Loucy (cell line): ENCODE measurements at regions not wholly inside any gene's neighbourhood (a gene's known extent, or its start where the extent isn't known, plus 50 kb on each side); places are given as distances from the start of the nearest gene placed in this dataset.

Source experiments
- H2AFZ ChIP-seq: fragments of 200-600 bp; sonication (generic); 2 replicates; pipeline ENCODE4 v1.6.0; 2016; ENCODE audit warnings: antibody characterized with exemption, mild to moderate bottlenecking, low read length, moderate library complexity
- H3F3A ChIP-seq: fragments of 200-600 bp; 2 replicates; pipeline ENCODE4 v1.6.0; 2016; ENCODE audit warnings: antibody characterized with exemption, low read depth, mild to moderate bottlenecking
- H3K27me3 ChIP-seq: fragments of 200-600 bp; sonication (generic); 2 replicates; pipeline ENCODE4 v1.6.1; 2014; ENCODE audit warnings: low read length, mild to moderate bottlenecking; ENCODE audit not compliant: insufficient read depth, poor library complexity, severe bottlenecking
- H3K36me3 ChIP-seq: fragments of 200-600 bp; sonication (generic); 2 replicates; pipeline ENCODE4 v1.6.1; 2016; ENCODE audit warnings: low read length; ENCODE audit not compliant: insufficient read depth
- H3K4me1 ChIP-seq: fragments of 200-600 bp; sonication (generic); 2 replicates; pipeline ENCODE4 v1.5.1; 2014; ENCODE audit warnings: low read length, mild to moderate bottlenecking; ENCODE audit not compliant: insufficient read depth, poor library complexity, severe bottlenecking
- H3K4me2 ChIP-seq: fragments of 200-600 bp; sonication (generic); 2 replicates; pipeline ENCODE4 v1.6.0; 2014; ENCODE audit warnings: antibody characterized with exemption, low read length, low read depth, mild to moderate bottlenecking; ENCODE audit not compliant: poor library complexity, severe bottlenecking
- H3K4me3 ChIP-seq: fragments of 200-600 bp; sonication (generic); 2 replicates; pipeline ENCODE4 v1.5.1; 2014; ENCODE audit warnings: low read length, mild to moderate bottlenecking, mixed read lengths; ENCODE audit not compliant: poor library complexity, severe bottlenecking
- H3K79me2 ChIP-seq: fragments of 200-600 bp; sonication (generic); 2 replicates; pipeline ENCODE4 v1.6.1; 2014; ENCODE audit warnings: low read length; ENCODE audit not compliant: insufficient read depth
- H3K9ac ChIP-seq: fragments of 200-600 bp; sonication (generic); 2 replicates; pipeline ENCODE4 v1.6.0; 2014; ENCODE audit warnings: mild to moderate bottlenecking, low read depth, low read length, moderate library complexity; ENCODE audit not compliant: poor library complexity, severe bottlenecking
- H3K9me2 ChIP-seq: fragments of 200-600 bp; sonication (generic); replicated peaks from 2 replicates; pipeline ENCODE4 v1.6.1; 2016; ENCODE audit warnings: low read depth, low read length, mixed read lengths
- H3K9me3 ChIP-seq: fragments of 200-600 bp; sonication (generic); 2 replicates; pipeline ENCODE4 v1.6.1; 2014; ENCODE audit warnings: mild to moderate bottlenecking, antibody characterized with exemption, low read length, low read depth; ENCODE audit not compliant: insufficient read depth
- H4K20me1 ChIP-seq: fragments of 200-600 bp; sonication (generic); 2 replicates; pipeline ENCODE4 v1.6.0; 2014; ENCODE audit warnings: antibody characterized with exemption, low read length, mild to moderate bottlenecking; ENCODE audit not compliant: insufficient read depth, poor library complexity, severe bottlenecking
- EZH2phosphoT487 ChIP-seq: fragments of 200-600 bp; IDR thresholded peaks from 2 replicates; pipeline ENCODE4 v1.6.1; 2018; ENCODE audit warnings: antibody characterized with exemption, mild to moderate bottlenecking, moderate library complexity, borderline replicate concordance
- TF ChIP-seq, protein P1 (sequence below): fragments of 200-600 bp; sonication (generic); conservative IDR thresholded peaks from 2 replicates; pipeline ENCODE4 v1.5.1; 2014; ENCODE audit warnings: mild to moderate bottlenecking, antibody characterized with exemption, low read length

DNA sequence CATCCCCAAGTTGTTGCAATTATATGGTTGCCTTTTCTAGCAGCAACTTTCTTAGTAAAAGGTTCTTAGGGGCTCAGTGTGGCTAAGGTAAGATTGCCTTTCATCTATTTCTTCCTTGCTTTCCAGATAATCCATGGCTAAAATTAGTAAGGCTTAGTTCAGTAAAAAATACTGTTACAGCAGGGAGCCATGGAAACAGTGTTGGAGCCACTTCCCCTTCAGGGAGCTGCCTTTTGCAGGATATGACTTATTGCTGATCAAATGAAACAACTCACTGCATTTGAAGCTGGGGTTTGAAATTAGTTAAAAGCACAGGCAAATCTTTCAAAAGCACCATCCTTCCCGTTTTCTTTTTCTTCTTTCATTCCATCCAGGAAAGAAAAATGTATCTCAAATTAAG, 184.3 kb downstream of the C11orf87 start:
- no peaks in the 10 kb centered on the region for H4K20me1 ChIP-seq
- no peaks in the 10 kb centered on the region for H3K27me3 ChIP-seq
- TF ChIP-seq, protein P1, sequence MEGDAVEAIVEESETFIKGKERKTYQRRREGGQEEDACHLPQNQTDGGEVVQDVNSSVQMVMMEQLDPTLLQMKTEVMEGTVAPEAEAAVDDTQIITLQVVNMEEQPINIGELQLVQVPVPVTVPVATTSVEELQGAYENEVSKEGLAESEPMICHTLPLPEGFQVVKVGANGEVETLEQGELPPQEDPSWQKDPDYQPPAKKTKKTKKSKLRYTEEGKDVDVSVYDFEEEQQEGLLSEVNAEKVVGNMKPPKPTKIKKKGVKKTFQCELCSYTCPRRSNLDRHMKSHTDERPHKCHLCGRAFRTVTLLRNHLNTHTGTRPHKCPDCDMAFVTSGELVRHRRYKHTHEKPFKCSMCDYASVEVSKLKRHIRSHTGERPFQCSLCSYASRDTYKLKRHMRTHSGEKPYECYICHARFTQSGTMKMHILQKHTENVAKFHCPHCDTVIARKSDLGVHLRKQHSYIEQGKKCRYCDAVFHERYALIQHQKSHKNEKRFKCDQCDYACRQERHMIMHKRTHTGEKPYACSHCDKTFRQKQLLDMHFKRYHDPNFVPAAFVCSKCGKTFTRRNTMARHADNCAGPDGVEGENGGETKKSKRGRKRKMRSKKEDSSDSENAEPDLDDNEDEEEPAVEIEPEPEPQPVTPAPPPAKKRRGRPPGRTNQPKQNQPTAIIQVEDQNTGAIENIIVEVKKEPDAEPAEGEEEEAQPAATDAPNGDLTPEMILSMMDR = no peak
- no peak for TF ChIP-seq EZH2phosphoT487
- no peaks in the 10 kb centered on the region for H3F3A ChIP-seq
- no peak overlapping the region for H3K4me3 ChIP-seq
- no peaks in the 10 kb centered on the region for H3K4me1 ChIP-seq
- no peaks in the 10 kb centered on the region for H3K9me2 ChIP-seq
- H3K4me2 ChIP-seq = no peak overlapping the region
- H3K9me3 ChIP-seq = no peaks in the 10 kb centered on the region
- no peak overlapping the region for H3K9ac ChIP-seq
- H3K36me3 ChIP-seq = no peaks in the 10 kb centered on the region
- H3K79me2 ChIP-seq = no peaks in the 10 kb centered on the region
- H2AFZ ChIP-seq = no peak overlapping the region

- TF ChIP-seq EZH2phosphoT487 = no peak
- Histone ChIP-seq H3K4me3 (no peak overlapping the region), H3K4me2 (no peak overlapping the region), H3F3A (no peaks in the 10 kb centered on the region), H3K9me2 (no peaks in the 10 kb centered on the region), H3K9ac (no peak overlapping the region), H4K20me1 (no peaks in the 10 kb centered on the region), H3K36me3 (no peaks in the 10 kb centered on the region), H3K4me1 (no peaks in the 10 kb centered on the region), H2AFZ (no peak overlapping the region), H3K79me2 (no peaks in the 10 kb centered on the region), H3K9me3 (no peaks in the 10 kb centered on the region), H3K27me3 (no peaks in the 10 kb centered on the region)
These were observed 187.6 kb downstream of the C11orf87 start for GRCh38 chr11:109609454-109610185.

DNA sequence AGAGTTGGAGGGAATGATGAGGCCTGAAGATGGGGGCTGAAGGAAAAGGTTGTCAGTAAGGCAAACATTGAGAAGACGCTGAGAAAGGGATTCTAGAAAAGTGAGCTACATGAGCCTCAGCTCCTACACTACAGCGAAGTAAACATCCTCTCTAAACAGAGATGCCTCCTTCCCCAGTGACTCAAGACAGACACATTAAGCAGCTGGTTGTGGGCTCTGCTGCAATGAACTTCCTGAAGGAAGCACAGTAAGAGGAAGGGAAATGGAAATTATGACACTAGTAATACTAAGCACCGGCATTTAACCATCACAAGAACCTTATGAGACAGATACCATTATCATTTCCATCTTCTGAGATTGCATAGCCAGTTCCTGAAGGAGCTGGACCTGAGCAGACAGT, 190.5 kb downstream of the C11orf87 start:
- no peak for TF ChIP-seq EZH2phosphoT487
- TF ChIP-seq, protein P1 = no peak
- H3F3A ChIP-seq = no peaks in the 10 kb centered on the region
- no peak overlapping the region for H3K9ac ChIP-seq
- H3K9me2 ChIP-seq = no peaks in the 10 kb centered on the region
- H4K20me1 ChIP-seq = no peaks in the 10 kb centered on the region
- no peaks in the 10 kb centered on the region for H3K79me2 ChIP-seq
- H3K9me3 ChIP-seq = no peaks in the 10 kb centered on the region
- H3K4me2 ChIP-seq = no peak overlapping the region
- no peaks in the 10 kb centered on the region for H3K27me3 ChIP-seq
- no peak overlapping the region for H3K4me3 ChIP-seq
- H3K36me3 ChIP-seq = no peaks in the 10 kb centered on the region
- no peaks in the 10 kb centered on the region for H3K4me1 ChIP-seq
- H2AFZ ChIP-seq = no peak overlapping the region

DNA sequence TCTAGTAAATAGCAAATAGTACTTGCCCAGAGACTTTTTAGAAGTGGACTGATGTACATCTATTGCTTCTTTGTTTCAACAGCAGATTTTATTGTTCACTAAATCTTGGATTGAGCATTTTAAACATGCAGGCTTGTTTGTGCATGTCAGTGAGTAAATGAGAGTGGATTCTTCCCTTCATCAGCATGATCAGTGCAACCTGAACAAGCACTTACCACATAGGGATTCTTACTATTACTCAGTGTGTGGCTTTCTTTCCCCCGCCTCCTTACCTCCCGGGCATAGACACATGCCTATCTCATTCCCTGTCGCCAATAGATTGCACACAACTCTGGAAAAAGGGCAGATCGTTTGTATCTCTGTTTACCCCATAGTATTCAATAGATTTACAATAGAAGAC, 197.5 kb downstream of the C11orf87 start:
- no peaks in the 10 kb centered on the region for H3K27me3 ChIP-seq
- no peak overlapping the region for H3K4me2 ChIP-seq
- H3K9me2 ChIP-seq = no peaks in the 10 kb centered on the region
- H3K9me3 ChIP-seq = no peaks in the 10 kb centered on the region
- no peaks in the 10 kb centered on the region for H3K4me1 ChIP-seq
- no peaks in the 10 kb centered on the region for H3K79me2 ChIP-seq
- H3K9ac ChIP-seq = no peak overlapping the region
- TF ChIP-seq, protein P1 = no peak
- no peak for TF ChIP-seq EZH2phosphoT487
- H4K20me1 ChIP-seq = no peaks in the 10 kb centered on the region
- H3F3A ChIP-seq = no peaks in the 10 kb centered on the region
- no peak overlapping the region for H2AFZ ChIP-seq
- no peak overlapping the region for H3K4me3 ChIP-seq
- H3K36me3 ChIP-seq = no peaks in the 10 kb centered on the region
